ENCODE measurements at regions not wholly inside any gene's neighbourhood (a gene's known extent, or its start where the extent isn't known, plus 50 kb on each side); places are given as distances from the start of the nearest gene placed in this dataset.
"Not testable (repeated sequence)": the region's sequence is repeated elsewhere in the genome, so short reads cannot be mapped to it uniquely, and the experiment has no call there.

DNA sequence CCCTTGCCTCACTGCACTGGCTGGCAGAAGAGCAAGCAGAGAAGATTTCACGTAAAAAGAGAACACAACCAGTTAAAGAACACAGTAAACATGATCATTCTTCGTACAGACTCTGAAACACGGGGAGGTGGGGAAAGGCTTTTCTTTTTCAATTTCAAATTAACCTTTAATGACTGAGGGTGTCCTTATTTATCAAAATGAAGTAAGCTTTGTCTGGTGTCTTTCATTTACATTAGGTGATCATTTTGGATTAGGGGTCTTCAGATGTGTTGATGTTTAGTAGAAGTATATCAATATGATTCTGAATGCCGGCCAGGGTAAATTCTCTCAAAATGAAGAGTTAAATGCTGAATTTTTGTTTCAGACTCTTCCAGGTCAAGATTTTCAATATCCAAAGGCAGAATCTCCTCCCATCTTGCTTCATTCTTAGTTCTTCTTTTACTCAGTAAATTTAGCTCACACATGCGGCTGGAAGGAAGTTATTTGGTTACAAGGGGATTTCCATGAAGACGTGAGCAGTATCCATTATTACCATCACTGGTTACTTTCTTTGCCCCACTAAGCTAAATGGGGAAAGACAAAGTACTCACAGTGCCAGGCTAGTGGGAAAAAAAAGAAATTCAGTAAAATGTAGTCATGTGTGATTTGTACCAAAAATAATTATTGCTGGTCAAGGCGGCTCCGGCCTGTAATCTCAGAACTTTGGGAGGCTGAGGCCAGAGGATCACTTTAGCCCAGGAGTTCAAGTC lies 272.2 kb upstream of the NR2F2 start:
- Histone ChIP-seq H3K4me1 (ENCODE audit: insufficient read depth, low read length) (peaks cover 9% of the 10 kb centered on the region), H3K27me3 (ENCODE audit: control insufficient read depth in 1 of 2, insufficient read depth in 2 of 2, low read length in 2 of 2) (no peaks in the 10 kb centered on the region), H3K4me3 (ENCODE audit: low read depth in 1 of 2, low read length in 2 of 2) (no peak overlapping the region), H3K27ac (ENCODE audit: low read depth, low read length) (no peak overlapping the region), H3K9ac (ENCODE audit: low read length) (no peak overlapping the region), H3K9me3 (ENCODE audit: low read length) (no peaks in the 10 kb centered on the region), H3K36me3 (ENCODE audit: insufficient read depth, low read length) (no peaks in the 10 kb centered on the region)

DNA sequence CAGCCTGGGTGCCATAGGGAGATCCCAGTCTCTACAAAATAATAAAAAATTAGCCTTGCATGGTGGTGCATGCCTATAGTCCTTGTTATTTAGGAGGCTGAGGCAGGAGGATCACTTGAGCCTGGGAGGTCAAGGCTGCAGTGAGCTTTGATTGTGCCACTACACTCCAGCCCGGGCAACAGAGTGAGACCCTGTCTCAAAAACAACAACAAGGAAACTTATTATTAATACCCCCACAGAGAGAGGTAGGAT lies 271.7 kb upstream of the NR2F2 start:
- H3K4me3 ChIP-seq (ENCODE audit: low read depth in 1 of 2, low read length in 2 of 2) = not testable (repeated sequence)

GRCh38 chr15:96060591-96060990 lies 269.9 kb upstream of the NR2F2 start:
- H3K27ac ChIP-seq (ENCODE audit: low read depth, low read length); H3K9ac ChIP-seq (ENCODE audit: low read length); H3K4me3 ChIP-seq (ENCODE audit: low read depth in 1 of 2, low read length in 2 of 2): not testable (repeated sequence)

More for the DNA sequence above, 271.7 kb upstream of the NR2F2 start:
- H3K9me3 ChIP-seq (ENCODE audit: low read length); H3K4me1 ChIP-seq (ENCODE audit: insufficient read depth, low read length); H3K27me3 ChIP-seq (ENCODE audit: control insufficient read depth in 1 of 2, insufficient read depth in 2 of 2, low read length in 2 of 2); H3K9ac ChIP-seq (ENCODE audit: low read length); H3K36me3 ChIP-seq (ENCODE audit: insufficient read depth, low read length); H3K27ac ChIP-seq (ENCODE audit: low read depth, low read length): not testable (repeated sequence)

DNA sequence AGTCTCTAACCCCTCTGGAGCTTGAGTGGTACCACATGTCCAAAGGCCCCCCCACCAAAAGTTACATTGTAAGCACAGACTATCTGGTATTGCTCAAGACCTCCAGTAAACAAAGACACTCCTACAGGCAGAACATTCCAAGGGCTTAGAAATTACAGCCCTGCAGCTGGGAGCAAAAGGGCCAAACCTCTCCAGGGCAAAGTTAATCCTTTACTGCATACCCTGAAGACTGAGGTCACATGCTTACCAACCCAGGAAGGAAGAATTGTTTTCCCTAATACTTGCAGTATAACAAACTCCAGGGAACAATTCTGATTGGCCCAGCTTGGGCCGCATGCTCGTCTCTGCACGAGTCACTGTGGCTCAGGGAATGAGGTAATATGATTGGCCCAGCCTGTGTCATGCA lies 266.1 kb upstream of the NR2F2 start:
- Histone ChIP-seq H3K27me3 (ENCODE audit: control insufficient read depth in 1 of 2, insufficient read depth in 2 of 2, low read length in 2 of 2) (no peaks in the 10 kb centered on the region), H3K27ac (ENCODE audit: low read depth, low read length) (no peak overlapping the region), H3K9me3 (ENCODE audit: low read length) (no peaks in the 10 kb centered on the region), H3K4me3 (ENCODE audit: low read depth in 1 of 2, low read length in 2 of 2) (no peak overlapping the region), H3K9ac (ENCODE audit: low read length) (no peak overlapping the region), H3K4me1 (ENCODE audit: insufficient read depth, low read length) (no peaks in the 10 kb centered on the region), H3K36me3 (ENCODE audit: insufficient read depth, low read length) (no peaks in the 10 kb centered on the region)

More at GRCh38 chr15:96060591-96060990, 269.9 kb upstream of the NR2F2 start:
- not testable (repeated sequence) for H3K4me1 ChIP-seq (ENCODE audit: insufficient read depth, low read length); H3K27me3 ChIP-seq (ENCODE audit: control insufficient read depth in 1 of 2, insufficient read depth in 2 of 2, low read length in 2 of 2); H3K36me3 ChIP-seq (ENCODE audit: insufficient read depth, low read length); H3K9me3 ChIP-seq (ENCODE audit: low read length)

DNA sequence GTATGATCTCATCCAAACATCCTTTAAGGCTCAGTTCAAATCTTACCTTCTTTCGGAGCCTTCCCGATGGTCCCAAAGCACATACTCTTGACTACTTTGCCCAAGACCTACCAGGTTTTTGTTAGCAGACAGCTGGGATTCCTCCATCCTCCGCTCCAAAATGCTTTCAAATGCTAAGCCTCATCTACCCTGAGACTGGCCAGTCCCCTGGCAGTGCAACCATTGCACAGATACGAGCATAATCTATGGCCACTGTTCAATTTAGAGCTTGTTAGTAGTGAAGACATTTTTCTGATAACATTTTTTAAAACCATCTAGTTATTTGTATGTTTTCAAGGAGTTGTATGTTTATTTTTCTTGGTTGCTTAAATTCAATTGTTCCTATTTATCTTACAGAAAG lies 264.4 kb upstream of the NR2F2 start:
- H3K4me3 ChIP-seq (ENCODE audit: low read depth in 1 of 2, low read length in 2 of 2) = no peak overlapping the region
- H3K9me3 ChIP-seq (ENCODE audit: low read length) = no peaks in the 10 kb centered on the region
- H3K9ac ChIP-seq (ENCODE audit: low read length) = no peak overlapping the region
- H3K36me3 ChIP-seq (ENCODE audit: insufficient read depth, low read length) = no peaks in the 10 kb centered on the region
- H3K27ac ChIP-seq (ENCODE audit: low read depth, low read length) = no peak overlapping the region
- no peaks in the 10 kb centered on the region for H3K4me1 ChIP-seq (ENCODE audit: insufficient read depth, low read length)
- H3K27me3 ChIP-seq (ENCODE audit: control insufficient read depth in 1 of 2, insufficient read depth in 2 of 2, low read length in 2 of 2) = no peaks in the 10 kb centered on the region

GRCh38 chr15:96066852-96067495 lies 263.5 kb upstream of the NR2F2 start:
- Histone ChIP-seq H3K4me1 (ENCODE audit: insufficient read depth, low read length) (no peaks in the 10 kb centered on the region), H3K4me3 (ENCODE audit: low read depth in 1 of 2, low read length in 2 of 2) (no peak overlapping the region), H3K9ac (ENCODE audit: low read length) (no peak overlapping the region), H3K9me3 (ENCODE audit: low read length) (no peaks in the 10 kb centered on the region), H3K27me3 (ENCODE audit: control insufficient read depth in 1 of 2, insufficient read depth in 2 of 2, low read length in 2 of 2) (no peaks in the 10 kb centered on the region), H3K27ac (ENCODE audit: low read depth, low read length) (no peak overlapping the region), H3K36me3 (ENCODE audit: insufficient read depth, low read length) (no peaks in the 10 kb centered on the region)

GRCh38 chr15:96067677-96068076 lies 262.8 kb upstream of the NR2F2 start:
- no peak overlapping the region for H3K4me3 ChIP-seq (ENCODE audit: low read depth in 1 of 2, low read length in 2 of 2)
- H3K9me3 ChIP-seq (ENCODE audit: low read length) = no peaks in the 10 kb centered on the region
- no peaks in the 10 kb centered on the region for H3K4me1 ChIP-seq (ENCODE audit: insufficient read depth, low read length)
- no peak overlapping the region for H3K9ac ChIP-seq (ENCODE audit: low read length)
- H3K36me3 ChIP-seq (ENCODE audit: insufficient read depth, low read length) = no peaks in the 10 kb centered on the region
- H3K27me3 ChIP-seq (ENCODE audit: control insufficient read depth in 1 of 2, insufficient read depth in 2 of 2, low read length in 2 of 2) = no peaks in the 10 kb centered on the region
- no peak overlapping the region for H3K27ac ChIP-seq (ENCODE audit: low read depth, low read length)

DNA sequence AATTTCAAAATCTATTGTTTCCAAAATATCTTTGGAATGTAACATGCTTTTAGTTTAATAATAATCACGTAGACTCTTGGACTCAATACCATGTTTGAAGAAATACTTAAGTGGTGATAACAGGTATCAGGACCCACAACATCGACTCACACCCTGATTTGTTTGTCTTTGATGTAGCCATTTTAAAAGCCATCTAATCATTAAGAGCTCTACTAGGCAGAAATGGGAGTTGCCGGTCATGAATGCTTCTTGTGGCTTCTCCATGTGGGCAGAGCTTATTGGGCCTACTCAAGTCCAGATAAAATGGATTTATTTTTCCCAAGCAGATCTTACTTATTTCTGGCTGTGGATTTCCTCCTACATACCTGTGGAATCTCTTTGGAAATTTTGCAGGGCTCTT lies 261.6 kb upstream of the NR2F2 start:
- H3K4me3 ChIP-seq (ENCODE audit: low read depth in 1 of 2, low read length in 2 of 2) = no peak overlapping the region
- H3K27ac ChIP-seq (ENCODE audit: low read depth, low read length) = no peak overlapping the region
- H3K4me1 ChIP-seq (ENCODE audit: insufficient read depth, low read length) = no peaks in the 10 kb centered on the region
- no peaks in the 10 kb centered on the region for H3K27me3 ChIP-seq (ENCODE audit: control insufficient read depth in 1 of 2, insufficient read depth in 2 of 2, low read length in 2 of 2)
- H3K36me3 ChIP-seq (ENCODE audit: insufficient read depth, low read length) = no peaks in the 10 kb centered on the region
- H3K9ac ChIP-seq (ENCODE audit: low read length) = no peak overlapping the region
- H3K9me3 ChIP-seq (ENCODE audit: low read length) = no peaks in the 10 kb centered on the region

GRCh38 chr15:96070636-96071035 lies 259.9 kb upstream of the NR2F2 start:
- Histone ChIP-seq H3K36me3 (ENCODE audit: insufficient read depth, low read length) (no peaks in the 10 kb centered on the region), H3K9me3 (ENCODE audit: low read length) (no peaks in the 10 kb centered on the region), H3K9ac (ENCODE audit: low read length) (no peak overlapping the region), H3K27ac (ENCODE audit: low read depth, low read length) (no peak overlapping the region), H3K4me3 (ENCODE audit: low read depth in 1 of 2, low read length in 2 of 2) (no peak overlapping the region), H3K27me3 (ENCODE audit: control insufficient read depth in 1 of 2, insufficient read depth in 2 of 2, low read length in 2 of 2) (no peaks in the 10 kb centered on the region), H3K4me1 (ENCODE audit: insufficient read depth, low read length) (no peaks in the 10 kb centered on the region)

DNA sequence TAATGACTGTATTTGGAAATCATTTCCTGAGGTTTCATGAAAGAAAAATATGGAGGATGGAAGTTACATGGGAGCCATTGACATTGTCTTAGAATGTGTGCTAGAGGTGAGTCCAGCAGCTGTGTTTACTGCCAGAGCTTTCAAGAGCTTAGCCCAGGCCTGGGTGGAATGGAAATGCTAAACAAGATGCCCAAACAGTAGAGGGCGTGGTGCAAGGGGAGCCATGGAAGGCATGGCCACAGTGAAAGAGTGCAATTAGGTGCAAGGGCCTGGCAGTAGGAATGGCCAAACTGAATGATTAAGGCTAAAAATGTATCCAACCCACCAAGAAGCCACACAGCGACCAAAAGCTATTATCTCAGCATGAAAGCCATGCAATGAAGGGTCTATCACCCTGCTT lies 257.7 kb upstream of the NR2F2 start:
- Histone ChIP-seq H3K4me3 (ENCODE audit: low read depth in 1 of 2, low read length in 2 of 2) (no peak overlapping the region), H3K27ac (ENCODE audit: low read depth, low read length) (no peak overlapping the region), H3K9ac (ENCODE audit: low read length) (no peak overlapping the region), H3K36me3 (ENCODE audit: insufficient read depth, low read length) (no peaks in the 10 kb centered on the region), H3K27me3 (ENCODE audit: control insufficient read depth in 1 of 2, insufficient read depth in 2 of 2, low read length in 2 of 2) (no peaks in the 10 kb centered on the region), H3K4me1 (ENCODE audit: insufficient read depth, low read length) (no peaks in the 10 kb centered on the region), H3K9me3 (ENCODE audit: low read length) (no peaks in the 10 kb centered on the region)

DNA sequence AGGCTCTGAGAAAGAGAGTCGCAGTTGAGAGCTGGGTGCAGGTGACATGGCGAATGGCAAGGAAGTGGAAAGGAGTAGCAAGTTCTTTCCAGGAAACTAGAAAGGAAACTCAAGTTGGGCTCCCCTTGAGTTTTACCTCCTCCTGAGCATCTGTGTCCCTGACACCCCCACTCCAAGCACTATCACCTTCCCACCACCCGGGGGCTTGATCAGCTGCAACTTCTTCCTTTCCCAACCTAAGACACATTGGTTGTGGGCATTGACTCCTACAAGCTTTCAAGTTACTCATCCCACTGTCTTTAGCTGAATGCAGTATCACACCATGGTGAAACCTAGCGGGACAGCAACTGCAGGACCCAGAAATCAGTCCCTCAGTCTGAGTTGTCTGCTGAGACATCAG lies 256.6 kb upstream of the NR2F2 start:
- H3K27ac ChIP-seq (ENCODE audit: low read depth, low read length) = no peak overlapping the region
- H3K9me3 ChIP-seq (ENCODE audit: low read length) = no peaks in the 10 kb centered on the region
- no peaks in the 10 kb centered on the region for H3K4me1 ChIP-seq (ENCODE audit: insufficient read depth, low read length)
- H3K4me3 ChIP-seq (ENCODE audit: low read depth in 1 of 2, low read length in 2 of 2) = no peak overlapping the region
- H3K9ac ChIP-seq (ENCODE audit: low read length) = no peak overlapping the region
- no peaks in the 10 kb centered on the region for H3K36me3 ChIP-seq (ENCODE audit: insufficient read depth, low read length)
- no peaks in the 10 kb centered on the region for H3K27me3 ChIP-seq (ENCODE audit: control insufficient read depth in 1 of 2, insufficient read depth in 2 of 2, low read length in 2 of 2)

DNA sequence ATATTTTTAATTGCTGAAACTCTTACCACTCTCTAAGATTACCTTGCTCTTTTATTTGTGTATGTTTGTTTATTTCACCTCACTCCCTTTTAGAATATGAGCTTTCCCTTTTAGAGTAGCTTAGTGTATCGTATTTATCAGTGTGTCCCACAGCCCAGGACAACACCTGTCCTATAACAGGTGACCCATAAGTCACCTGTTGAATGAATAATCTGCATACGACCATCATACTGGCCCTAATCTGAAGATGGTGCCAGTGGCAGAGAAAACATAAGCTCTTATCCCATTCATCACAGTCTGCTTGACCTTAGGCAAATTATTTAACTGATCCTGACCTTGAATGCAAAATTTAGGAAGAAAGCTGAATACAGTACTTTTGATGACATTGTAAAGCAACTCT lies 254.6 kb upstream of the NR2F2 start:
- no peaks in the 10 kb centered on the region for H3K4me1 ChIP-seq (ENCODE audit: insufficient read depth, low read length)
- H3K36me3 ChIP-seq (ENCODE audit: insufficient read depth, low read length) = no peaks in the 10 kb centered on the region
- H3K27ac ChIP-seq (ENCODE audit: low read depth, low read length) = no peak overlapping the region
- no peak overlapping the region for H3K4me3 ChIP-seq (ENCODE audit: low read depth in 1 of 2, low read length in 2 of 2)
- H3K27me3 ChIP-seq (ENCODE audit: control insufficient read depth in 1 of 2, insufficient read depth in 2 of 2, low read length in 2 of 2) = no peaks in the 10 kb centered on the region
- H3K9me3 ChIP-seq (ENCODE audit: low read length) = no peaks in the 10 kb centered on the region
- no peak overlapping the region for H3K9ac ChIP-seq (ENCODE audit: low read length)

Measured in muscle layer of colon (tissue), 2 donors.